Parathyroid adenoma (tissue), 2 donors: ENCODE measurements at regions not wholly inside any gene's neighbourhood (a gene's known extent, or its start where the extent isn't known, plus 50 kb on each side); places are given as distances from the start of the nearest gene placed in this dataset.

ENCODE experiments used
- H2AFZ ChIP-seq: fragments of 300-600 bp; sonication (generic); one replicate; pipeline ENCODE4 v1.7.0; 2017; ENCODE audit warnings: antibody characterized with exemption, mild to moderate bottlenecking
- H3K27ac ChIP-seq: fragments of 300-600 bp; sonication (generic); one replicate; pipeline ENCODE4 v1.7.0; 2017
- H3K27me3 ChIP-seq: fragments of 300-600 bp; sonication (generic); one replicate; pipeline ENCODE4 v1.7.0; 2017; ENCODE audit warnings: low read length; ENCODE audit not compliant: control insufficient read depth, insufficient read depth
- H3K36me3 ChIP-seq: fragments of 300-600 bp; sonication (generic); one replicate; pipeline ENCODE4 v1.7.0; 2017; ENCODE audit warnings: low read length; ENCODE audit not compliant: control insufficient read depth, insufficient read depth
- H3K4me1 ChIP-seq: fragments of 300-600 bp; sonication (generic); one replicate; pipeline ENCODE4 v1.7.0; 2017; ENCODE audit warnings: control low read depth
- H3K4me2 ChIP-seq: fragments of 300-600 bp; sonication (generic); one replicate; pipeline ENCODE4 v1.7.0; 2017; ENCODE audit warnings: low read length
- H3K4me3 ChIP-seq: fragments of 300-600 bp; sonication (generic); one replicate; pipeline ENCODE4 v1.7.0; 2017; ENCODE audit warnings: low read depth, low read length
- H3K79me2 ChIP-seq: fragments of 300-600 bp; sonication (generic); one replicate; pipeline ENCODE4 v1.7.0; 2017; ENCODE audit warnings: control low read depth
- H3K9ac ChIP-seq: fragments of 300-600 bp; sonication (generic); one replicate; pipeline ENCODE4 v1.7.0; 2017; ENCODE audit warnings: mild to moderate bottlenecking
- H3K9me3 ChIP-seq: fragments of 300-600 bp; sonication (generic); one replicate; pipeline ENCODE4 v1.7.0; 2017; ENCODE audit warnings: low read length; ENCODE audit not compliant: control insufficient read depth
- CTCF ChIP-seq: fragments of 300-600 bp; sonication (generic); IDR thresholded peaks from one replicate; pipeline ENCODE4 v1.7.0; 2017; ENCODE audit warnings: antibody characterized with exemption, mild to moderate bottlenecking
- donor health status: primary hyperparathyroidism.

DNA sequence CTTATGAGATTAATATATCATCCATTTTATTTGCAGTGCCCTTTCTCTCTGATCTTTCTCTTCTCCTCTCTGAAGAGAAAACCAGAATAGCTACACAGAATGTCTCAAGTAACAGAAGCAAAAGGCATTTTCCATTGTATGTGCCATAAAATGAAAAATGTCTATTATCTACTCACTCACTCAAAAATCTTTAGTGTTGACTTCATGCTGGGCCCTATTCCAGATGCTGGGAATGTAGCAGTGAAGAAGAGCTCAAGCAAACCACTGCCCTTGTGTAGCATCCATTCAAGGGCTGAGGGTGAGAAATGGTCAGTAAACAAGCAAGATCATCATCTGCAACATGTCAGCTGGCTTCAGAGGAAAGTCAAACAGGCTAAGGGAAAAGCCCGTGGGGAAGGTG lies 427.7 kb downstream of the METTL4 start:
- Histone ChIP-seq H3K9ac (no peak overlapping the region), H3K4me1 (no peaks in the 10 kb centered on the region), H3K4me2 (no peak overlapping the region), H3K79me2 (no peaks in the 10 kb centered on the region), H3K4me3 (no peak overlapping the region), H2AFZ (no peak overlapping the region), H3K36me3 (no peaks in the 10 kb centered on the region), H3K9me3 (no peaks in the 10 kb centered on the region), H3K27ac (no peak overlapping the region), H3K27me3 (no peaks in the 10 kb centered on the region)
- TF ChIP-seq CTCF: no peak

DNA sequence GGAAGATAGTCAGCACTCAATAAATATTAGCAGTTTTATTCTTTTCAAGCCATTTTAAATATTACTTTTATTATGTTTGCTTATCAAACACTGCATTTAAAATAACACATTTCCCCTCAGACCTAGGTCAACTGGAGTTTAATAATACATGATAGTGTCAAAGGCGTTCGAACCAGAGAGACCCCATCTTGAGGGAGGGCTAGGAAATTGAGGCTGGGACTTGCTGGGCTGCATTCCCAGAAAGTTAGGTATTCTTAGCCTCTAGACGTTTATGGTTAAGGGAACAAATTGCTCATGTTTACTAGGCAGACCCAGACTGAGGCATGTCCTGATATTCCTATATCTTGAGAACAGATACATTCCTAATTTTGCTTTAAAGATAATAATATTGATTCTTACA lies 426.5 kb downstream of the METTL4 start:
- Histone ChIP-seq H3K79me2 (no peaks in the 10 kb centered on the region), H3K9me3 (no peaks in the 10 kb centered on the region), H2AFZ (no peak overlapping the region), H3K27me3 (no peaks in the 10 kb centered on the region), H3K9ac (no peak overlapping the region), H3K36me3 (no peaks in the 10 kb centered on the region), H3K4me3 (no peak overlapping the region), H3K4me1 (no peaks in the 10 kb centered on the region), H3K4me2 (no peak overlapping the region), H3K27ac (no peak overlapping the region)
- no peak for TF ChIP-seq CTCF

- Histone ChIP-seq H2AFZ (no peak overlapping the region), H3K36me3 (no peaks in the 10 kb centered on the region), H3K27me3 (no peaks in the 10 kb centered on the region), H3K4me3 (no peak overlapping the region), H3K9me3 (no peaks in the 10 kb centered on the region), H3K9ac (no peak overlapping the region), H3K4me2 (no peak overlapping the region), H3K27ac (no peak overlapping the region), H3K79me2 (no peaks in the 10 kb centered on the region), H3K4me1 (no peaks in the 10 kb centered on the region)
- no peak for TF ChIP-seq CTCF
Observed at GRCh38 chr18:2146092-2146491, 425.2 kb downstream of the METTL4 start.

DNA sequence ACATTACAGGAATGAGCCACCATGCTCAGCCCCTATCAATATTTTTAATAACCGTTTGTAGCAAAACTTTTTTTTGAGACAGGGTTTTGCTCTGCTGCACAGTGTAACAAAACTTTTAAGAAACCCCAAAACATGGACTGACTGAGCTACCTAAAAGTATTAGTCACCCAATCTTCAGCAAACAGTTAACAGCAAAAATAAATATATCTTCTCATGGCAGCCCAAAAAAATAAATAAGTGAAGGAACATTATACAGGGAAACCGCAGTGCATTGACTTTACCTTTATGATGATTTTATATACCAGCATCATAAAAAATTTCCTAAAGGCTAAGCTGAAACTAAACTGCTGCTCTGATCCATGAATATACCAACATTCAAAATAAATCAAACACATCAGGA lies 424.6 kb downstream of the METTL4 start:
- Histone ChIP-seq H3K4me3 (no peak overlapping the region), H3K4me2 (no peak overlapping the region), H3K27ac (no peak overlapping the region), H3K27me3 (no peaks in the 10 kb centered on the region), H2AFZ (no peak overlapping the region), H3K9ac (no peak overlapping the region), H3K36me3 (no peaks in the 10 kb centered on the region), H3K4me1 (no peaks in the 10 kb centered on the region), H3K79me2 (no peaks in the 10 kb centered on the region), H3K9me3 (no peaks in the 10 kb centered on the region)
- TF ChIP-seq CTCF: no peak

DNA sequence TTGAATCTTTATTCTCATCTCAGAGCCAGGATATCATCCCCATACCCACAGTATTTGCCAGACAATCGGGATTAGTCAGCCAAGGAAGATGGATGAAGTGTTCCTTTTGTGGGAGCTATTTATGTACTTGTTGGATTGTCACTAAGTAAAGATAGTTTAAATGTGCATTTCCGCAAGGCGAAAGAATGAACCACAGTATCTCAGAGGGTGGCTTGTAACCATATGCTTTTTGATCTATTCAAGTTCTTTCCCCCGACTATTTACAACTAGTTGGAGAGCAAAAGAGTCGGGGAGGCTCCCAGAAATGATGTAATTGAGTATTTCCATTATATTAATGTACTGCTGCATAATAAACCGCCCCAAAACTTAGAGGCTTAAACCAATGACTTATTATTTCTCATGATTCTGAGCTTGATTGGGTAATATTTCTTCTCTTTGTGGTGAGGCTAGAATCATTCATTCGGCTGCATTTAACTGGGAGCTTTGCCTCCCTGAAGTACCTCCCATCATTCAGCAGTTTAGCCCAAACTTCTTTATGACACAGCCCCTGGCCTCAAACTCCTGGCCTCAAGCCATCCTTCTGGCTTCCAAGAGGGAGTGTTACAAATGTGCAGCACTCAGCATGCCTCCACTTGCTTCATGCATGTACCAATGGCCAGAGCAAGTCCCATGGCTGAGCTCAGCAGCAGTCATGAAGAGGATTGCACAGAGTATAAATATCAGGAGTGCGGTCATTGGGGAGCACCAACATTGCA lies 423.7 kb downstream of the METTL4 start:
- no peak overlapping the region for H3K4me2 ChIP-seq
- no peak overlapping the region for H3K27ac ChIP-seq
- H3K79me2 ChIP-seq: no peaks in the 10 kb centered on the region
- no peak overlapping the region for H2AFZ ChIP-seq
- H3K4me1 ChIP-seq: no peaks in the 10 kb centered on the region
- TF ChIP-seq CTCF: no peak
- no peaks in the 10 kb centered on the region for H3K9me3 ChIP-seq
- H3K36me3 ChIP-seq: no peaks in the 10 kb centered on the region
- no peak overlapping the region for H3K9ac ChIP-seq
- no peaks in the 10 kb centered on the region for H3K27me3 ChIP-seq
- no peak overlapping the region for H3K4me3 ChIP-seq
